ENCODE measurements at regions not wholly inside any gene's neighbourhood (a gene's known extent, or its start where the extent isn't known, plus 50 kb on each side); places are given as distances from the start of the nearest gene placed in this dataset.

GRCh38 chr10:90530521-90530920 lies 327.3 kb downstream of the HTR7 start:
- CTCF ChIA-PET (ENCODE audit: low intra/inter-chr PET ratio, low total read pairs): no interaction called here
- FAIRE-seq (no peak), ATAC-seq (no peak), DNase-seq (ENCODE audit: low spot score) (no peak)
- H2AFZ ChIP-seq (ENCODE audit: low read length): no peak overlapping the region
- H3K9ac ChIP-seq (ENCODE audit: insufficient read depth, low read depth, low read length): no peak overlapping the region
- no peaks in the 10 kb centered on the region for H3K27me3 ChIP-seq (ENCODE audit: control insufficient read depth in 1 of 2, insufficient read depth in 2 of 2, low read length in 2 of 2)
- BruUV-seq (replicated peaks): no TSS peak
- no peak overlapping the region for H3K27ac ChIP-seq (ENCODE audit: extremely low read length, insufficient read depth, low read length)
- WGBS (ENCODE audit: low lambda C conversion rate): 0% methylated on average over 2 of the region's 3 CpGs
- no peaks in the 10 kb centered on the region for H4K20me1 ChIP-seq (ENCODE audit: insufficient read depth, low read length)
- H3K4me3 ChIP-seq (replicated peaks in 1 of 3; ENCODE audit: insufficient read depth in 1 of 3, low read depth in 2 of 3, low read length in 3 of 3): no peak overlapping the region
- H3K4me1 ChIP-seq (ENCODE audit: insufficient read depth, low read length): no peaks in the 10 kb centered on the region
- POLR2A ChIA-PET: no interaction called here
- H3K36me3 ChIP-seq (replicated peaks in 1 of 2; ENCODE audit: control insufficient read depth in 1 of 2, insufficient read depth in 2 of 2, low read length in 2 of 2): no peaks in the 10 kb centered on the region
- H3K4me2 ChIP-seq (ENCODE audit: low read depth, low read length): no peak overlapping the region
- intact Hi-C loops (cut with micrococcal nuclease; ENCODE audit: unreplicated experiment): no loop called here
- H3K79me2 ChIP-seq (ENCODE audit: insufficient read depth, low read length): no peaks in the 10 kb centered on the region
- H3K9me3 ChIP-seq (ENCODE audit: low read length): 0 out of 2 replicates have a peak, but pooled peaks cover 10% of the 10 kb centered on the region
- in situ Hi-C loops (cut with HindIII; ENCODE audit: extremely low pct_ligation_motif_present, low pct_unique_long_range_greater_than_20kb): no loop called here
- TF ChIP-seq TARDBP (CRISPR knock-in tag; IDR thresholded peaks at IDR 0.05) (no peak), NFYB (CRISPR knock-in tag; IDR thresholded peaks at IDR 0.05) (no peak), TERF1 (CRISPR knock-in tag; IDR thresholded peaks at IDR 0.05) (no peak), NFAT5 (CRISPR knock-in tag; IDR thresholded peaks at IDR 0.05) (no peak), GABPB1 (CRISPR knock-in tag; IDR thresholded peaks at IDR 0.05) (no peak), ATF2 (CRISPR knock-in tag; IDR thresholded peaks at IDR 0.05) (no peak), ZNF644 (CRISPR knock-in tag; IDR thresholded peaks at IDR 0.05; ENCODE audit: low read depth) (no peak), ZNF335 (CRISPR knock-in tag; IDR thresholded peaks at IDR 0.05) (no peak), ZNF800 (CRISPR knock-in tag; IDR thresholded peaks at IDR 0.05) (no peak), NCOA1 (CRISPR knock-in tag; IDR thresholded peaks at IDR 0.05) (no peak), CEBPZ (IDR thresholded peaks at IDR 0.05; ENCODE audit: low read length) (no peak), ZNF12 (CRISPR knock-in tag; IDR thresholded peaks at IDR 0.05) (no peak), CCDC6 (CRISPR knock-in tag; IDR thresholded peaks at IDR 0.05) (no peak)

Measured in HepG2 (cell line).